Prostate gland (tissue), 2 donors: ENCODE measurements at regions not wholly inside any gene's neighbourhood (a gene's known extent, or its start where the extent isn't known, plus 50 kb on each side); places are given as distances from the start of the nearest gene placed in this dataset.

Experiments
- POLR2A ChIP-seq: fragments of 450-650 bp; IDR thresholded peaks from one replicate; pipeline ENCODE4 v1.6.1; 2016; ENCODE audit warnings: antibody characterized with exemption, mild to moderate bottlenecking
- POLR2AphosphoS5 ChIP-seq: sonication (generic); formaldehyde crosslinking; IDR thresholded peaks from one replicate; pipeline ENCODE4 v1.6.1; 2017; ENCODE audit warnings: antibody characterized with exemption
- TF ChIP-seq, protein P1 (sequence below), 4 experiments: fragments of 200-600 bp in 2 of 4; fragments of 450-650 bp in 2 of 4; sonication (generic) in 2 of 4; IDR thresholded peaks; 1 replicate in 3 of 4; 2 replicates in 1 of 4; pipeline ENCODE4 v1.5.1; 2016 to 2019; ENCODE audit warnings: antibody characterized with exemption in 4 of 4, mild to moderate bottlenecking in 2 of 4, moderate library complexity in 2 of 4

GRCh38 chr2:198991431-198991830 lies 466.3 kb downstream of the SATB2 start:
- TF ChIP-seq, protein P1, sequence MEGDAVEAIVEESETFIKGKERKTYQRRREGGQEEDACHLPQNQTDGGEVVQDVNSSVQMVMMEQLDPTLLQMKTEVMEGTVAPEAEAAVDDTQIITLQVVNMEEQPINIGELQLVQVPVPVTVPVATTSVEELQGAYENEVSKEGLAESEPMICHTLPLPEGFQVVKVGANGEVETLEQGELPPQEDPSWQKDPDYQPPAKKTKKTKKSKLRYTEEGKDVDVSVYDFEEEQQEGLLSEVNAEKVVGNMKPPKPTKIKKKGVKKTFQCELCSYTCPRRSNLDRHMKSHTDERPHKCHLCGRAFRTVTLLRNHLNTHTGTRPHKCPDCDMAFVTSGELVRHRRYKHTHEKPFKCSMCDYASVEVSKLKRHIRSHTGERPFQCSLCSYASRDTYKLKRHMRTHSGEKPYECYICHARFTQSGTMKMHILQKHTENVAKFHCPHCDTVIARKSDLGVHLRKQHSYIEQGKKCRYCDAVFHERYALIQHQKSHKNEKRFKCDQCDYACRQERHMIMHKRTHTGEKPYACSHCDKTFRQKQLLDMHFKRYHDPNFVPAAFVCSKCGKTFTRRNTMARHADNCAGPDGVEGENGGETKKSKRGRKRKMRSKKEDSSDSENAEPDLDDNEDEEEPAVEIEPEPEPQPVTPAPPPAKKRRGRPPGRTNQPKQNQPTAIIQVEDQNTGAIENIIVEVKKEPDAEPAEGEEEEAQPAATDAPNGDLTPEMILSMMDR (IDR thresholded peaks at IDR 0.05), result no peak
- no peak for TF ChIP-seq POLR2AphosphoS5
- no peak for TF ChIP-seq POLR2A
